Activated CD4-positive, CD25-positive, alpha-beta regulatory T cell treated with anti-CD3 and anti-CD28 coated beads, Interleukin-2, amount 50 U/mL, for 24 hours (primary cell): ENCODE measurements at regions not wholly inside any gene's neighbourhood (a gene's known extent, or its start where the extent isn't known, plus 50 kb on each side); places are given as distances from the start of the nearest gene placed in this dataset.
"Not testable (repeated sequence)": the region's sequence is repeated elsewhere in the genome, so short reads cannot be mapped to it uniquely, and the experiment has no call there.

Experiments
- ATAC-seq, 2 donors: fragments of 150-1000 bp; cut with Tn5 transposase; one replicate each; pipeline ENCODE4 v1.10.0; 2021; ENCODE audit warnings: mild to moderate bottlenecking in 1 of 2, moderate library complexity in 1 of 2

GRCh38 chr1:245061808-245062207, 93.0 kb upstream of the KIF26B start:
- ATAC-seq, result not testable (repeated sequence)

GRCh38 chr1:245060684-245061374, 94.0 kb upstream of the KIF26B start:
- ATAC-seq, result no peak

GRCh38 chr1:245059806-245060424, 94.9 kb upstream of the KIF26B start:
- ATAC-seq, result no peak

- no peak for ATAC-seq
Observed at GRCh38 chr1:245058882-245059281, 95.9 kb upstream of the KIF26B start.

- ATAC-seq, result no peak
Observed at GRCh38 chr1:245058436-245058835, 96.3 kb upstream of the KIF26B start.

- no peak for ATAC-seq
Observed at GRCh38 chr1:245056913-245057312, 97.9 kb upstream of the KIF26B start.

GRCh38 chr1:245056296-245056695, 98.5 kb upstream of the KIF26B start:
- not testable (repeated sequence) for ATAC-seq

- no peak for ATAC-seq
Observed at GRCh38 chr1:245055752-245056151, 99.0 kb upstream of the KIF26B start.

GRCh38 chr1:245054507-245055270, 100.1 kb upstream of the KIF26B start:
- ATAC-seq, result no peak

GRCh38 chr1:245054105-245054504, 100.7 kb upstream of the KIF26B start:
- no peak for ATAC-seq

- no peak for ATAC-seq
Observed at GRCh38 chr1:245052258-245052657, 102.5 kb upstream of the KIF26B start.

GRCh38 chr1:245051349-245052221, 103.2 kb upstream of the KIF26B start:
- peak in 1 of 2 donors; percentile 43 for ATAC-seq

- ATAC-seq, result no peak
Observed at GRCh38 chr1:245046769-245047168, 108.0 kb upstream of the KIF26B start.

GRCh38 chr1:245046315-245046714, 108.5 kb upstream of the KIF26B start:
- ATAC-seq, result no peak

GRCh38 chr1:245045087-245045881, 109.5 kb upstream of the KIF26B start:
- ATAC-seq, result no peak

- no peak for ATAC-seq
Observed at GRCh38 chr1:245043611-245043940, 111.2 kb upstream of the KIF26B start.

- ATAC-seq, result no peak
Observed at GRCh38 chr1:245041058-245041698, 113.6 kb upstream of the KIF26B start.

- no peak for ATAC-seq
Observed at GRCh38 chr1:245039196-245039595, 115.6 kb upstream of the KIF26B start.

- no peak for ATAC-seq
Observed at GRCh38 chr1:245036102-245036501, 118.7 kb upstream of the KIF26B start.

- ATAC-seq, result no peak
Observed at GRCh38 chr1:245031041-245031440, 123.7 kb upstream of the KIF26B start.

- ATAC-seq, result no peak
Observed at GRCh38 chr1:245026247-245026646, 128.5 kb upstream of the KIF26B start.

GRCh38 chr1:245025525-245025924, 129.3 kb upstream of the KIF26B start:
- no peak for ATAC-seq
